GM19397 (cell line): ENCODE measurements at regions not wholly inside any gene's neighbourhood (a gene's known extent, or its start where the extent isn't known, plus 50 kb on each side); places are given as distances from the start of the nearest gene placed in this dataset.
"Not testable (repeated sequence)": the region's sequence is repeated elsewhere in the genome, so short reads cannot be mapped to it uniquely, and the experiment has no call there.

Experiments used
- ATAC-seq: cut with Tn5 transposase; IDR thresholded peaks from one replicate; pipeline ENCODE4 v1.9.1; 2021; ENCODE audit warnings: mild to moderate bottlenecking, moderate library complexity; ENCODE audit not compliant: unreplicated experiment

DNA sequence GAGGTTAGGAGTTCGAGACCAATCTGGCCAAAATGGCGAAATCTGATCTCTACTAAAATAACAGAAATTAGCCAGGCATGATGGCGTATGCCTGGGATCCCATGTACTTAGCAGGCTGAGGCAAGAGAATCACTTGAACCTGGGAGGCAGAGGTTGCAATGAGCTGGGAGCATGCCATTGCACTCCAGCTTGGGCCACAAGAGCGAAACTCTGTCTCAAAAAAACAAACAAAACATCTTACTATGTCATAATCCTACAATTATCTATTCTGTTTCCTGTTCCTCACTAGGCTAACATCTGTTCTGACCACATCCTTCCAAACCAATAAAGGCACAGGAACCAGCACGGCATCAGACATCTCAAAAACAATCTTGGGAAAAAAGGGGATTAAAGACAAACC lies 361.8 kb upstream of the UBE2E3 start:
- no peak for ATAC-seq

GRCh38 chr2:180614776-180615175 lies 365.6 kb upstream of the UBE2E3 start:
- ATAC-seq = no peak

DNA sequence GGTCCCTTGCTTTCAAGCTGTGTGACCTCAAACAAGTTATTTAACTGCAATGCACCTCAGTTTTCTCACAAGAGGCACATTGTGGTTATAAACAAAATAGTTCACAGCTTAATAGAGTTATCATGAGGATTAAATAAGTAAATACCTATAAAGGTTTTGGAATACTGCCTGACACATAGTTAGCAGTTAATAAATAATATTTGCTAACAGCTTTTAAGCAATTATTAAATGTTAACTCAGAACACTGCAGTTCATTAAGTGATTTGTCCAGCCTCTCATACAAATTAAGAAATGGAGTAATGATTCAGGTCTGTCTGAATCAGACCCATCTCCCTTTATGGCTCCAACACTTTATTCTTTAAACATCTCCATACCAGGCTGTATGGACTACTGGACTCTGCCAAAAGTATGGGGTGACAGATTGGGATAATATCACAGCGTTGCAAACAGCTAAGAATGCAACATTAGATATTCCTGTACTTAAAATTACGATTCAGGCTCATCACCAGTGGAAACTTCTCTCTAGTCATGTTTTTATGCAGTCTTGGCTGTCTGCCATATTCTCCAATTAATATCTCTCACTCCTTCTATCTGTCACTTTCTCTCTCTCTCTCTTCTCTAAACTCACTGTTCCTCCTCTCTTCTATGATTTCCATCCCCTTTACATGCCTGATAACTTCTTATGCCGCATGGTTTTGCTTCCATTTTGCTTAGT lies 370.6 kb upstream of the UBE2E3 start:
- no peak for ATAC-seq

DNA sequence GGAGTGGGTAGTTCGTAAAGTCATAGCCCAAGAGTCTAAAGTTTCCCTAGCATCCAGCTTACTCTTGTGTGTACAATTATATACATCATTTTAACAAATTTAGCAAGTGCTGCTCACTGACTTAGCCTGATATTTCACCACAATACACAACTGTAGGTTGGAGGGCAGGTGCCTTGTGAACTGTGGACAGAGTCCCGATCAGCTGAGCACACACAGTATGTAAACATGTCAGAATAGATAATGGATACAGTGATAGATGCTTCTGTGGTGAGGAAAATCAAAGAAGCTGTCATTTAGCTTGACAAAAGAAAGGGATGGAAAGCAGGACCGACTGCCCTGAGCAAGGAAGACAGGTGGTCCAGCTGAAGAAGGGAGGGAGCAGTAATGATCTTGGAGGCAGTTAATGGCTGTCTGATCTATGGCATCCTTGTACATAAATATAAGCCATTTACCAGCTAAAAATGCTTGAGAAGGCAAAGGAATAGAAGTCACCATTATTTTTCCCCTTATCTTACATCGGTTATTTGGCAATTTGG lies 372.8 kb upstream of the UBE2E3 start:
- no peak for ATAC-seq

DNA sequence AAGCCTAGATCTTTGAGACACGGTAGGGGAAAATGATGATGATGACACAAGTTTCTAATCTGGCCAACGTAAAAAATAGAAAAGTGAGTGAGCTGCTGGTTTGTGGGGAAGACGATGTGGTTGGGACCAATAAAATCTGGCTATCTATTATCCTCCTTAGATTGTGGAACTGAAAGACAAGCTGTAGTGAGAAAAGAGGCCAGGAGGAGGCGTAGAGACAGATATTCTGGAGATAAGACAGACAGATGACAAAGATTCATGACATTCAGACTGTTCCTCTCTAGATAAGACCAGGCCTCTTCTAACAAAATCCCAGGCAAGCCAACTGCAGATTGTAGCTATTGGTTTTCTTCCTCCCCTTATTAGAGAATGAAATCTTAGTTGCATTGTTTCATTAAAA lies 376.3 kb upstream of the UBE2E3 start:
- no peak for ATAC-seq

- no peak for ATAC-seq
These were observed 379.4 kb upstream of the UBE2E3 start for GRCh38 chr2:180601016-180601415.

DNA sequence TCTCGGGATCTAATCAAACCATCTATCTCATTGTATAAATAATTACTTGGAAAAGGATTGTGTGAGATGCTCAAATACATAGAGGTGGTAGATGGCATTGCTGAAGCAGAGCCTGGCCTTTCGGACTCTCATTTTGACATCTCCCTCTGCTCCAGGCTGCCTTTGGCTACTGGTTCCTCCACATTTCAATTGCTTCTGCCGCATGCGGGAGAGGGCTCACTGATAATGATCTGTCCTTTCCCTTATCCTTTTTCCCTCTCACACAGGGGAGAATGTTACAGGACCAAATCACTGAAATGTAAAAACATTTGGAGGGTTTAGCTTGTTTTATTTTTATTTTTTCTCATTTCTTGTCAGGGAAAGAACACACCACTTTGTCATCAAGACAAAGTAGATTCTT lies 380.6 kb upstream of the UBE2E3 start:
- no peak for ATAC-seq

- ATAC-seq = no peak
These were observed 383.2 kb upstream of the UBE2E3 start for GRCh38 chr2:180597179-180597578.

- no peak for ATAC-seq
These were observed 384.0 kb upstream of the UBE2E3 start for GRCh38 chr2:180596453-180596852.

GRCh38 chr2:180591947-180592346 lies 388.5 kb upstream of the UBE2E3 start:
- no peak for ATAC-seq

DNA sequence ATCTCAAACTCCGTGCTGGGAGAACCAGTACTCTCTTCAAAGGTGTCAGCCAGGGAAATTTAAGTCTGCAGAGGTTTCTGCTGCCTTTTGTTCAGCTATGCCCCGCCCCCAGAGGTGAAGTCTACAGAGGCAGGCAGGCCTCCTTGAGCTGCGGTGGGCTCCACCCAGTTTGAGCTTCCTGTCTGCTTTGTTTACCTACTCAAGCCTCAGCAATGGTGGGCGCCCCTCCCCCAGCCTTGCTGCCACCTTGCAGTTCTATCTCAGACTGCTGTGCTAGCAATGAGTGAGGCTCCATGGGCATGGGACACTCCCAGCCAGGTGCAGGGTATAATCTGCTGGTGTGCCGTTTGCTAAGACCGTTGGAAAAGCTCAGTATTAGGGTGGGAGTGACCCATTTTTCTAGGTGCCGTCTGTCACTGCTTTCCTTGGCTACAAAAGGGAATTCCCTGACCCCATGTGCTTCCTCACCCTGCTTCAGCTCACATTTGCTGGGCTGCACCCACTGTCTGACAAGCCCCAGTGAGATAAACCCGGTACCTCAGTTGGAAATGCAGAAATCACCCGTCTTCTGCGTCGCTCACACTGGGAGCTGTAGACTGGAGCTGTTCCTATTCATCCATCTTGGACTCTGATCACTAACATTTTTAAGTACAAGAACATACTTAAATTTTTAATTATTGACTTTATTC lies 389.2 kb upstream of the UBE2E3 start:
- ATAC-seq = not testable (repeated sequence)

DNA sequence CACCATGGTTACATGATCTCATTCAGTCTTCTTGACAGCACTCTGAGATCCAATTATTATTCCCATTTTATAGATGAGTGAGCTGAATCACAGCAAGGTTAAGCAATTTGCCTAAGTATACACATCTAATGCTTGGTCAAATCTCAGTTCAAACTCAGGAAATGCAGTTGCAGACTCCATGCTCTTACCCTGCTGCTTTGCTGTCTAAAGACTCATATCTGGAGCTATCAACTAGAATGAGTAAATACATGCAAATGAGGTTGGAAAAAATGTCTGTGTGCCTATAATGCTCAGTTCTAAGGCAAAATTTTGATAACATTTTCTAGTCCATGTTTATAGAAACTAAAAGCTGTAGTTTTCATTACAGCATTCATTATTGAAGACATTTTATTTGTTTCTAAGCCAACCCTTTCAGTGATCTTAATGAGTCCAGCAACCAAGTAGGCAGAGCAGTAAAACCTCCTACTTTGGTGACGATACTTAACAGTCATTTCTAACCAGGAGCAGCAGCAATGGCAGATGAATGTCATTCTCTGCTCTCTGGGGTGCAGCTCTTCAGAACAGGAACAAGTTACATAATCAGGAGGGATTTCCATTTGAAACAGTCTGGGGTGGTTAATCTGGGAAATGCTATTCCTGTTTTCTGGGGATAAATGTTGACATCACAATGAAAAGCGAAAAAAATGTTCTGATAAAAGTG lies 396.8 kb upstream of the UBE2E3 start:
- no peak for ATAC-seq

- ATAC-seq = no peak
These were observed 401.0 kb upstream of the UBE2E3 start for GRCh38 chr2:180579388-180579787.

DNA sequence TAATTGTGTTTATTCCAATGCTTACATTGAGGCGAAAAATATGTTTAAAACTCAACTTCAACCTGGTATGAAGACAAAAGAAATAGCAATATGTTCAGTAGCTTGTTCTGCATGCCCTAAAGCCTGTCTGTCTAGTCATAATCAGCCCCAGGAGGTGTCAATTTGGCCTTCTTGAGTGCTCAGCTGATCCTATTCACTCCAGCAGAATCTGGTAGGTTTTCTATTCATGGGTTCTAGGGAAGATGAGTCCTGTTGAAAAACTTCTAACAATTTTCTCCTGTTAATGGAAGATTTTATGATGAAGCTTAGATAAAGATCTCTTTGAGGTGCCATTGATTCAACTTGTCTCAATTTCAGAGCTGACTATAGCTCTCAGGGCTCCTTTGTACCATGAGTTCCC lies 402.0 kb upstream of the UBE2E3 start:
- no peak for ATAC-seq

DNA sequence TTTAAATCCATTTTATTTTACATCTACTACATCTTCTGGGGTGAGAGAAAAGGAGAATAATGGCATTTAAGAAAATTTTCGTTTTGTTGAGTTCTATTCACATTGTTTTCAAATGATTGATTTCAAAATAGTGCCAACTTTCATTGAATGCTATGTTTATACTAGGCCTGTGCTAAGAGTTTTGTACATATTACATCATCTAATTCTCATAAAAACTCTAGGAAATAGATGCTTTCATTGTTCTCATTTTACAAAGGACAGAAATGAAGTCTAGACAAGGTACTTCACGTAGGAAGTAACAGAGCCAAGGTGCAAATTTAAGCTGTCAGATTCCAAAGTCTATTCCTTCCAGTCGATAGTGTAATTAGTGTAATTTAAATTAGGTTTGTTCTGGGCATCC lies 402.8 kb upstream of the UBE2E3 start:
- no peak for ATAC-seq

GRCh38 chr2:180573951-180574350 lies 406.5 kb upstream of the UBE2E3 start:
- no peak for ATAC-seq

DNA sequence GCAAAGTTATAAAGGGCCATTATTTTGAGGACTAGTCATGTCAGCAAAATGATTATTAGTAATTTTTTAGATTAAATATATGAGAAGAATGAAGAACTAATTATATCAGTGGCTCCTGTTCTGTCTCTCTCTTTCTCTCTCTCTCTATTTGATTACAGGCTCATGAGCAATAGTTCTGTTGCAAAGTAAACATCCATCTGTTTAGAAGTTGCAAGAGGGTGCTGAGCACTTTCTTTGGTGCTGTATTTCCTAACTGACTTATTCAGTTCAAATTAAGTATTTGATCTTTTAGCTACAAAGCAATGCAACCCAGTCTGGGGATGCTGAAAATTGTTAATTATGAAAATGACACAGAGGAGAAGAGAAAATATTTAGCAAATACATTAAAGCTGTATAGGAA lies 408.1 kb upstream of the UBE2E3 start:
- no peak for ATAC-seq

- no peak for ATAC-seq
These were observed 408.8 kb upstream of the UBE2E3 start for GRCh38 chr2:180571559-180571958.

DNA sequence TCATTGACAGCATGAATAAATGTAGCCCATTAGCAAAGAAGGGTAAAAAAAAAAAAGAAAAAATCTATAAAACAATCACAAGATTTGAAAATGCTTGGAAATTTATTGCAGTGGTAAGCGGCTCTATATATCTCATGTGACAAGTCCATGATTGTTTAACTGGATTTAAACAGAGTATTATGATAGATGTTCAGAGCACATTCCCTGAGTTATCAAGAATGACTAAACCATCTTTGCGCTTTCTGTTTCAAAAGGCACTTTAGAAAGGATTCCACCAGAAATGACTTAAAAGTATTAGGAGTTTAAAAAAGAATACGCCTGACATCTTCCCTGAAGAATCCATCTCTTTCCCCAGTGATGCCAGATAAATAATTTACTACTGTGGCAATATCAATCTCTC lies 409.5 kb upstream of the UBE2E3 start:
- no peak for ATAC-seq

DNA sequence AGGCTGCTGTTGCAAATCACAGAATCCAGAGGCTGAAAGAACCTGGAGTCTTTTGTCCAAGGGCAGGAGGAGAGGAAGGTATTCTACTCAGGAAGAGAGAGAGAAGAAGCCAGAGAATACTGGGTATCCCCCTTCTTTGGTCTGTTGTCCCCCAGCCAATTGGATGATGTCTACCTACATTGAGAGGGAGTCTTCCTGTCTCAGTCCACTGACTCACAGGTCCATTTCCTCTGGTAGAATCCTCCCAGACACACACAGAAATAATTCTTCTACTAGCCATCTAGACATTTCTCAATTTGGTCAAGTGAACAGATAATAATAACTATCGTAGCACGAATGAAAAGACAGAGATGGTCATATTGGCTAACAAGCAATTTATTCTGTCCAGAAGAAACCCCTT lies 416.4 kb upstream of the UBE2E3 start:
- no peak for ATAC-seq

DNA sequence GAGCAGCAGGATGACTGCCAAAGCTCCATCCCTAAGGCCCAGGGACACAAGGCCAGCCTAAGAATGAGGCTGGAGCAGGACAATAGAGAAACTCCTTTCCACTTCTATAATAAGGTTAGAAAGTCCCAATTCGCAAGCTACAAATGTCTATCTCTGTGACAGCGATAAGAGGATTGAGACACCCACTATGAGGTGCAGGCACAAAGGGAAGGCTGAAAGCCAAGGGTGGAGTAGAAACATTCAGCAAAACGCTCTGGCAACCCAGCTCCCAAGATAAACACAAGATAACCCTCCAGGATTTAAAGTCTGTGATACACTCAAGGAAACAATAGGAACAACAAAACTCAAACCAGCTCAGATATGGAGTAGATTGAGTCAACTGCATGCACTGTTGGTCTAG lies 418.0 kb upstream of the UBE2E3 start:
- no peak for ATAC-seq

DNA sequence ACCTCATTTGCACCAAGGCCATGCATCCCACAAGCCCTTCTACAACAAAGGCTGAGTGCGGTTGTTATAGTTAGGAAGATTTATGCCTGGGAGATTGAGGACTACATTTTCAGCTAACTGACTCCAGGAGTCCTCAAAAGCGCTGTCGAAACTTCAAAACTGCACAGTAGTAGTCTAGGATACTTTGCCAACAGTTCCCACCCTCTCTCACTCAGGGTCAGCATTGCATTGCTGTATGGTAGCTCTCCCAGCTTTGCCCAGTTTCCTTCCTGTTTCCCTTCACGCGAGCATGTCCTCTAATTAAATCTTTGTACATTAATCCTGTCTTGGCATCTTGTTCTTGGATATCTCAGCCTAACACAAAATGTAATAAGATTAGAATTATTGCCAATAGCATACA lies 420.6 kb upstream of the UBE2E3 start:
- no peak for ATAC-seq
